ENCODE measurements at regions not wholly inside any gene's neighbourhood (a gene's known extent, or its start where the extent isn't known, plus 50 kb on each side); places are given as distances from the start of the nearest gene placed in this dataset.
"Not testable (repeated sequence)": the region's sequence is repeated elsewhere in the genome, so short reads cannot be mapped to it uniquely, and the experiment has no call there.

DNA sequence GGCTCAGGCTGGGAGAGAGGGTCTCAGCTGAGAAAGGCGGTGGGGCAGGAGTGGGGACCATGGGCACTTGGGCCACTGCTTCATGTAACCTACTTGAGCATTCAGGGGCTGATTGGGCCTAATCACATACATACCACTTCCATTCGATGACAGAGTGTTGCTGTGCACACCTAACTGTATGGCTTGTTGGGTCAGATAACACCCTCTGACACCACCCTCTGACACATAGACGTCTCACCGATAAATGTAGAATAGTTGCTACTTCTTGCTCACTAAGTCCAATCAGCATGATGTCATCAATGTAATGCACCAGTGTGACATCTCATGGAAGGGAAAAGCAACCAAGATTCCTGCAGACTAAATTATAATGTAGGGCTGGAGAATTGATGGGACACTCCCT is 252.9 kb upstream of the SGCG start:
- TF ChIP-seq CTCF (conservative IDR thresholded peaks at IDR 0.05); EZH2 (IDR thresholded peaks at IDR 0.05; ENCODE audit: low read depth): not testable (repeated sequence)
